ENCODE measurements at regions not wholly inside any gene's neighbourhood (a gene's known extent, or its start where the extent isn't known, plus 50 kb on each side); places are given as distances from the start of the nearest gene placed in this dataset.
A peak's percentile ranks its signal among the peaks of the same experiment; 100 is the strongest.

- no peak overlapping the region for H3K27ac Mint-ChIP-seq
- H3K9me3 Mint-ChIP-seq = no peaks in the 10 kb centered on the region
- no peaks in the 10 kb centered on the region for H3K4me1 Mint-ChIP-seq (ENCODE audit: low read depth)
- CTCF ChIA-PET = no interaction called here
- no peak for DNase-seq
- intact Hi-C loops (cut with micrococcal nuclease) = no loop called here
- H3K36me3 Mint-ChIP-seq (ENCODE audit: low read depth) = no peaks in the 10 kb centered on the region
- H3K27me3 Mint-ChIP-seq (ENCODE audit: low read depth) = no peaks in the 10 kb centered on the region
- H3K4me3 Mint-ChIP-seq = no peak overlapping the region
These were observed 288.6 kb upstream of the CNTN6 start for GRCh38 chr3:804211-804610.

- no peak for DNase-seq
- intact Hi-C loops (cut with micrococcal nuclease) = no loop called here
- no peaks in the 10 kb centered on the region for H3K36me3 Mint-ChIP-seq (ENCODE audit: low read depth)
- CTCF ChIA-PET = interaction anchor here (0.7 kb wide), 1 partner anchor 427 kb away, joined by 3 read pairs; no protein-coding TSS in a partner anchor
- H3K27ac Mint-ChIP-seq = no peak overlapping the region
- H3K9me3 Mint-ChIP-seq = no peaks in the 10 kb centered on the region
- H3K27me3 Mint-ChIP-seq (ENCODE audit: low read depth) = no peaks in the 10 kb centered on the region
- H3K4me3 Mint-ChIP-seq = no peak overlapping the region
- no peaks in the 10 kb centered on the region for H3K4me1 Mint-ChIP-seq (ENCODE audit: low read depth)
These were observed 287.5 kb upstream of the CNTN6 start for GRCh38 chr3:805326-805725.

GRCh38 chr3:806006-806405 is 286.8 kb upstream of the CNTN6 start:
- no peak for DNase-seq
- Mint-ChIP-seq H3K9me3 (no peaks in the 10 kb centered on the region), H3K27ac (no peak overlapping the region), H3K4me1 (ENCODE audit: low read depth) (no peaks in the 10 kb centered on the region), H3K4me3 (no peak overlapping the region), H3K27me3 (ENCODE audit: low read depth) (no peaks in the 10 kb centered on the region), H3K36me3 (ENCODE audit: low read depth) (no peaks in the 10 kb centered on the region)
- CTCF ChIA-PET = interaction anchor here (0.6 kb wide), 1 partner anchor 21 kb away, joined by 5 read pairs; no protein-coding TSS in a partner anchor
- intact Hi-C loops (cut with micrococcal nuclease) = no loop called here

GRCh38 chr3:816605-817004 is 276.2 kb upstream of the CNTN6 start:
- no peaks in the 10 kb centered on the region for H3K27me3 Mint-ChIP-seq (ENCODE audit: low read depth)
- CTCF ChIA-PET = no interaction called here
- H3K4me1 Mint-ChIP-seq (ENCODE audit: low read depth) = no peaks in the 10 kb centered on the region
- peaks cover 10% of the 10 kb centered on the region for H3K9me3 Mint-ChIP-seq
- no peak overlapping the region for H3K27ac Mint-ChIP-seq
- H3K4me3 Mint-ChIP-seq = no peak overlapping the region
- intact Hi-C loops (cut with micrococcal nuclease) = no loop called here
- no peaks in the 10 kb centered on the region for H3K36me3 Mint-ChIP-seq (ENCODE audit: low read depth)
- DNase-seq = no peak

GRCh38 chr3:834679-835078 is 258.1 kb upstream of the CNTN6 start:
- H3K27ac Mint-ChIP-seq = no peak overlapping the region
- H3K4me3 Mint-ChIP-seq = no peak overlapping the region
- H3K27me3 Mint-ChIP-seq (ENCODE audit: low read depth) = peaks cover 2% of the 10 kb centered on the region
- peaks cover 8% of the 10 kb centered on the region for H3K9me3 Mint-ChIP-seq
- CTCF ChIA-PET = no interaction called here
- intact Hi-C loops (cut with micrococcal nuclease) = no loop called here
- H3K4me1 Mint-ChIP-seq (ENCODE audit: low read depth) = no peaks in the 10 kb centered on the region
- H3K36me3 Mint-ChIP-seq (ENCODE audit: low read depth) = no peaks in the 10 kb centered on the region
- DNase-seq = no peak

- H3K9me3 Mint-ChIP-seq = peaks cover 7% of the 10 kb centered on the region
- H3K4me3 Mint-ChIP-seq = no peak overlapping the region
- H3K27me3 Mint-ChIP-seq (ENCODE audit: low read depth) = peaks cover 2% of the 10 kb centered on the region
- H3K27ac Mint-ChIP-seq = no peak overlapping the region
- CTCF ChIA-PET = no interaction called here
- intact Hi-C loops (cut with micrococcal nuclease) = no loop called here
- no peaks in the 10 kb centered on the region for H3K36me3 Mint-ChIP-seq (ENCODE audit: low read depth)
- H3K4me1 Mint-ChIP-seq (ENCODE audit: low read depth) = no peaks in the 10 kb centered on the region
- no peak for DNase-seq
These were observed 257.7 kb upstream of the CNTN6 start for GRCh38 chr3:835096-835495.

- Mint-ChIP-seq H3K4me1 (ENCODE audit: low read depth) (no peaks in the 10 kb centered on the region), H3K4me3 (no peak overlapping the region), H3K27ac (no peak overlapping the region), H3K36me3 (ENCODE audit: low read depth) (no peaks in the 10 kb centered on the region), H3K9me3 (no peaks in the 10 kb centered on the region), H3K27me3 (ENCODE audit: low read depth) (no peaks in the 10 kb centered on the region)
- intact Hi-C loops (cut with micrococcal nuclease) = no loop called here
- no peak for DNase-seq
- CTCF ChIA-PET = interaction anchor here (0.6 kb wide), 1 partner anchor 30 kb away, joined by 3 read pairs; no protein-coding TSS in a partner anchor
These were observed 252.8 kb upstream of the CNTN6 start for GRCh38 chr3:839981-840380.

GRCh38 chr3:851098-851790 is 241.6 kb upstream of the CNTN6 start:
- Mint-ChIP-seq H3K27ac (no peak overlapping the region), H3K4me1 (ENCODE audit: low read depth) (no peaks in the 10 kb centered on the region), H3K27me3 (ENCODE audit: low read depth) (no peaks in the 10 kb centered on the region), H3K4me3 (no peak overlapping the region), H3K36me3 (ENCODE audit: low read depth) (no peaks in the 10 kb centered on the region), H3K9me3 (peaks cover 2% of the 10 kb centered on the region)
- intact Hi-C loops (cut with micrococcal nuclease) = loop anchor here (5.0 kb wide), 1 partner anchor 219 kb away; no protein-coding TSS in a partner anchor
- CTCF ChIA-PET = interaction anchor here (1.4 kb wide), 1 partner anchor 12 kb away, joined by 5 read pairs; no protein-coding TSS in a partner anchor
- DNase-seq = peak; percentile 30

- H3K9me3 Mint-ChIP-seq = peaks cover 2% of the 10 kb centered on the region
- CTCF ChIA-PET = interaction anchor here (1.4 kb wide), 1 partner anchor 11 kb away, joined by 5 read pairs; no protein-coding TSS in a partner anchor
- no peak overlapping the region for H3K4me3 Mint-ChIP-seq
- intact Hi-C loops (cut with micrococcal nuclease) = loop anchor here (5.0 kb wide), 1 partner anchor 220 kb away; no protein-coding TSS in a partner anchor
- H3K27ac Mint-ChIP-seq = no peak overlapping the region
- no peaks in the 10 kb centered on the region for H3K4me1 Mint-ChIP-seq (ENCODE audit: low read depth)
- no peak for DNase-seq
- no peaks in the 10 kb centered on the region for H3K36me3 Mint-ChIP-seq (ENCODE audit: low read depth)
- no peaks in the 10 kb centered on the region for H3K27me3 Mint-ChIP-seq (ENCODE audit: low read depth)
These were observed 240.8 kb upstream of the CNTN6 start for GRCh38 chr3:852033-852432.

GRCh38 chr3:853489-853888 is 239.3 kb upstream of the CNTN6 start:
- intact Hi-C loops (cut with micrococcal nuclease) = loop anchor here (5.0 kb wide), 1 partner anchor 221 kb away; no protein-coding TSS in a partner anchor
- no peaks in the 10 kb centered on the region for H3K27me3 Mint-ChIP-seq (ENCODE audit: low read depth)
- CTCF ChIA-PET = no interaction called here
- H3K27ac Mint-ChIP-seq = no peak overlapping the region
- no peak for DNase-seq
- H3K4me1 Mint-ChIP-seq (ENCODE audit: low read depth) = no peaks in the 10 kb centered on the region
- peaks cover 2% of the 10 kb centered on the region for H3K9me3 Mint-ChIP-seq
- no peaks in the 10 kb centered on the region for H3K36me3 Mint-ChIP-seq (ENCODE audit: low read depth)
- H3K4me3 Mint-ChIP-seq = no peak overlapping the region

GRCh38 chr3:859135-859534 is 233.7 kb upstream of the CNTN6 start:
- H3K9me3 Mint-ChIP-seq = no peaks in the 10 kb centered on the region
- no peaks in the 10 kb centered on the region for H3K36me3 Mint-ChIP-seq (ENCODE audit: low read depth)
- CTCF ChIA-PET = no interaction called here
- DNase-seq = no peak
- no peak overlapping the region for H3K27ac Mint-ChIP-seq
- no peak overlapping the region for H3K4me3 Mint-ChIP-seq
- no peaks in the 10 kb centered on the region for H3K4me1 Mint-ChIP-seq (ENCODE audit: low read depth)
- intact Hi-C loops (cut with micrococcal nuclease) = no loop called here
- H3K27me3 Mint-ChIP-seq (ENCODE audit: low read depth) = no peaks in the 10 kb centered on the region

GRCh38 chr3:861721-862120 is 231.1 kb upstream of the CNTN6 start:
- no peak for DNase-seq
- H3K27me3 Mint-ChIP-seq (ENCODE audit: low read depth) = no peaks in the 10 kb centered on the region
- H3K27ac Mint-ChIP-seq = no peak overlapping the region
- intact Hi-C loops (cut with micrococcal nuclease) = no loop called here
- no peaks in the 10 kb centered on the region for H3K9me3 Mint-ChIP-seq
- H3K36me3 Mint-ChIP-seq (ENCODE audit: low read depth) = no peaks in the 10 kb centered on the region
- no peaks in the 10 kb centered on the region for H3K4me1 Mint-ChIP-seq (ENCODE audit: low read depth)
- H3K4me3 Mint-ChIP-seq = no peak overlapping the region
- CTCF ChIA-PET = no interaction called here

- H3K36me3 Mint-ChIP-seq (ENCODE audit: low read depth) = no peaks in the 10 kb centered on the region
- H3K4me3 Mint-ChIP-seq = no peak overlapping the region
- H3K9me3 Mint-ChIP-seq = no peaks in the 10 kb centered on the region
- intact Hi-C loops (cut with micrococcal nuclease) = no loop called here
- no peaks in the 10 kb centered on the region for H3K4me1 Mint-ChIP-seq (ENCODE audit: low read depth)
- H3K27me3 Mint-ChIP-seq (ENCODE audit: low read depth) = no peaks in the 10 kb centered on the region
- H3K27ac Mint-ChIP-seq = no peak overlapping the region
- CTCF ChIA-PET = no interaction called here
- no peak for DNase-seq
These were observed 223.6 kb upstream of the CNTN6 start for GRCh38 chr3:869269-869668.
